Body of pancreas (tissue), 4 donors: ENCODE measurements at regions not wholly inside any gene's neighbourhood (a gene's known extent, or its start where the extent isn't known, plus 50 kb on each side); places are given as distances from the start of the nearest gene placed in this dataset.

Experiments used
- ATAC-seq: fragments of 150-250 bp; one replicate; pipeline ENCODE4 v1.9.1; 2016
- DNase-seq, 4 donors: peaks; one replicate each; pipeline ENCODE4 v3.0.0-alpha.2; 2019
- H3K27ac ChIP-seq, 4 donors: fragments of 200-600 bp; sonication (generic); 1 replicate in 3 of 4; 2 replicates in 1 of 4; pipeline versions ENCODE4 v1.5.1 to v1.6.1; 2016 to 2019; ENCODE audit warnings: mild to moderate bottlenecking in 1 of 4, mixed read lengths in 1 of 4, moderate library complexity in 1 of 4
- H3K27me3 ChIP-seq, 2 donors: fragments of 200-600 bp; sonication (generic); one replicate each; pipeline ENCODE4 v1.6.0; 2016; ENCODE audit warnings: mild to moderate bottlenecking in 1 of 2
- H3K36me3 ChIP-seq, 2 donors: fragments of 200-600 bp; sonication (generic); replicated peaks in 1 of 2; 2 replicates each; pipeline ENCODE4 v1.5.1; 2016; ENCODE audit warnings: low read depth in 2 of 2; ENCODE audit not compliant: insufficient read depth in 1 of 2
- H3K4me1 ChIP-seq: fragments of 200-600 bp; sonication (generic); one replicate; pipeline ENCODE4 v1.6.0; 2016
- H3K4me3 ChIP-seq, 2 donors: fragments of 200-600 bp; sonication (generic); 1 replicate in 1 of 2; 2 replicates in 1 of 2; pipeline ENCODE4 v1.5.1; 2016 to 2019
- H3K9me3 ChIP-seq, 3 donors: fragments of 200-600 bp; sonication (generic); 1 replicate in 2 of 3; 2 replicates in 1 of 3; pipeline ENCODE4 v1.5.1; 2016
- CTCF ChIP-seq, 7 experiments: fragments of 450-650 bp in 4 of 7; fragments of 200-600 bp in 3 of 7; sonication (generic) in 3 of 7; IDR thresholded peaks; one replicate each; pipeline ENCODE4 v1.5.1; 2016 to 2019; ENCODE audit warnings: antibody characterized with exemption in 7 of 7
- POLR2A ChIP-seq, 3 donors: fragments of 450-650 bp; IDR thresholded peaks; one replicate each; pipeline ENCODE4 v1.6.1; 2016; ENCODE audit warnings: antibody characterized with exemption in 3 of 3, mild to moderate bottlenecking in 2 of 3
- WGBS, 2 donors: methylation state at CpG; one replicate each; pipeline ENCODE4 v1.1.5; 2017; 5-methylcytosine and 5-hydroxymethylcytosine counted together
- intact Hi-C: fragments of 100-400 bp; cut with DNase I; formaldehyde crosslinking; loops from one replicate; pipeline ENCODE4 v1.15.1; 2023

- H3K4me3 ChIP-seq: no peak overlapping the region
- DNase-seq (peak; percentile 19 to 59 (median 22)), ATAC-seq (no peak)
- intact Hi-C loops: no loop called here
- no peaks in the 10 kb centered on the region for H3K36me3 ChIP-seq
- no peaks in the 10 kb centered on the region for H3K4me1 ChIP-seq
- TF ChIP-seq CTCF (IDR thresholded peaks at IDR 0.05) (no peak), POLR2A (IDR thresholded peaks at IDR 0.05) (no peak)
- no peaks in the 10 kb centered on the region for H3K27me3 ChIP-seq
- 0% methylated on average over 1 of the region's 1 CpG for WGBS, 2 donors
- H3K9me3 ChIP-seq: no peaks in the 10 kb centered on the region
- H3K27ac ChIP-seq: no peak overlapping the region
These were observed 589.0 kb upstream of the ACVR2A start for GRCh38 chr2:147255812-147256211.

- intact Hi-C loops: no loop called here
- WGBS, 2 donors: 61 to 74% methylated on average over 2 of the region's 2 CpGs
- no peak for DNase-seq
- H3K36me3 ChIP-seq: no peaks in the 10 kb centered on the region
- H3K27me3 ChIP-seq: no peaks in the 10 kb centered on the region
- H3K27ac ChIP-seq: no peak overlapping the region
- no peaks in the 10 kb centered on the region for H3K9me3 ChIP-seq
- no peak for ATAC-seq
- TF ChIP-seq CTCF (IDR thresholded peaks at IDR 0.05) (no peak), POLR2A (IDR thresholded peaks at IDR 0.05) (no peak)
- H3K4me1 ChIP-seq: no peaks in the 10 kb centered on the region
- H3K4me3 ChIP-seq: no peak overlapping the region
These were observed 594.0 kb upstream of the ACVR2A start for GRCh38 chr2:147250652-147251356.

- intact Hi-C loops: no loop called here
- H3K9me3 ChIP-seq: no peaks in the 10 kb centered on the region
These were observed 597.1 kb upstream of the ACVR2A start for GRCh38 chr2:147247749-147248148.

GRCh38 chr2:147242445-147242844 is 602.4 kb upstream of the ACVR2A start:
- intact Hi-C loops: no loop called here
- Histone ChIP-seq H3K36me3 (no peaks in the 10 kb centered on the region), H3K27me3 (no peaks in the 10 kb centered on the region), H3K4me3 (no peak overlapping the region), H3K4me1 (no peaks in the 10 kb centered on the region), H3K27ac (no peak overlapping the region), H3K9me3 (no peaks in the 10 kb centered on the region)
- DNase-seq (no peak), ATAC-seq (no peak)
- no peak for TF ChIP-seq POLR2A (IDR thresholded peaks at IDR 0.05)
- no peak for TF ChIP-seq CTCF (IDR thresholded peaks at IDR 0.05)

More at GRCh38 chr2:147247749-147248148, 597.1 kb upstream of the ACVR2A start:
- ATAC-seq (no peak), DNase-seq (no peak)
- H3K27me3 ChIP-seq: no peaks in the 10 kb centered on the region
- 72 to 73% methylated on average over 2 of the region's 2 CpGs for WGBS, 2 donors
- H3K4me1 ChIP-seq: no peaks in the 10 kb centered on the region
- no peak overlapping the region for H3K4me3 ChIP-seq
- no peak for TF ChIP-seq POLR2A (IDR thresholded peaks at IDR 0.05)
- TF ChIP-seq CTCF (IDR thresholded peaks at IDR 0.05): no peak
- no peak overlapping the region for H3K27ac ChIP-seq
- H3K36me3 ChIP-seq: no peaks in the 10 kb centered on the region

GRCh38 chr2:147236601-147237000 is 608.2 kb upstream of the ACVR2A start:
- Histone ChIP-seq H3K27me3 (no peaks in the 10 kb centered on the region), H3K36me3 (no peaks in the 10 kb centered on the region), H3K4me1 (no peaks in the 10 kb centered on the region), H3K27ac (no peak overlapping the region), H3K9me3 (no peaks in the 10 kb centered on the region), H3K4me3 (no peak overlapping the region)
- no peak for ATAC-seq
- DNase-seq: no peak
- intact Hi-C loops: no loop called here
- TF ChIP-seq CTCF (IDR thresholded peaks at IDR 0.05): no peak
- TF ChIP-seq POLR2A (IDR thresholded peaks at IDR 0.05): no peak
- WGBS, 2 donors: 67 to 70% methylated on average over 2 of the region's 2 CpGs
